ENCODE measurements at regions not wholly inside any gene's neighbourhood (a gene's known extent, or its start where the extent isn't known, plus 50 kb on each side); places are given as distances from the start of the nearest gene placed in this dataset.

DNA sequence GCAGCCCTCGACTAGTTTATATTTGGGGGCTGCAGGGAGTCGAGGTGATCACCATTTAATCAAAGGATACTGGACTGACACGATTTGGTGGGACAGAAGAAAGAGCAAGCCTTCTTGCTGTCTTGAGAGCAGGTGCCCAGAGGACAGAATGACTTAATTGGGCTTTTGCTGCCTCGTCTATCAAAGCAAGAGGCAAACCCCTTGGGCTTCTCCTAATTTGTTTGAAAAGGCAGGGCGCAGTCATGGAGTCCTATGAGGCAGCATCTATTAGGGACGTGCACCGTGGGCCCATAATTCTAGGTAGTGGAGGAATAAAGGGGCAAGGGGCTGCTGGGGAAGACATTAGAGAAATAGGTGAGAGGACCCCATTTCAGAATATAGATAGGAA is 1411.3 kb downstream of the TBC1D22A start:
- no peak for DNase-seq

DNA sequence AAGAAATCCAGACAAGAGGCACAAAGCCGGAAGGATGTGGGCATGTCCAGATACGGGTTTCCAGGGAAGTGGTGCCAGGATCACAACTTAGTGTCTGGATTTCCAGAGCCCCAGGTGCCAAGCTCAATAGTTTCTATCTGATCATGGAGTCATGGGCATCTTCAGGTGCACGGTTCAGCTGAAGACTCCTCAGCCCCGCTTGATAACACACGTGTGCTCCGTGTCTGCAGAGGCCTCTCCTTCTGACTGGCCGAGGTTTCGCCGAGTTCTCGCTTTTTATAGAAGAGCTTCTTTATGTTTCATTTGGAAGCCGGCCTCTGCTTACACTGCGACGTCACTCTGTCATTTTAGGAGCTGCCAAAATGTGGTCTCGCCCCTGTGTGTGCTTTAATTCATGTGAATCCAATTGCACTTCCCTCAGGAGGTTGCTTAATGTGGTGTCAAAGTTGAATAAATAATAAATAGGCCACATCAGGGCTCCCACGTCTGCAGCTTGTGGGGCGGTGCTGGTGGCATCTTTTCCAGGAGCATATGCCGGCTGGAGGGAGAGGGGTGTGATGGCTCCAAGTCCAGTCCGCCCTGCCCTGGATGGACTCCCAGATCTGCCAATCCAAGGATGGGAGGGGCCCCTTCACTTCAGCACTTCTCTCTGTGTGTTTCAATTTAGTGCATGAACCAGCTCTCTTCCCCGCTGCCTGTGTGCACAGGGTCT is 1410.8 kb downstream of the TBC1D22A start:
- no peak for DNase-seq

DNA sequence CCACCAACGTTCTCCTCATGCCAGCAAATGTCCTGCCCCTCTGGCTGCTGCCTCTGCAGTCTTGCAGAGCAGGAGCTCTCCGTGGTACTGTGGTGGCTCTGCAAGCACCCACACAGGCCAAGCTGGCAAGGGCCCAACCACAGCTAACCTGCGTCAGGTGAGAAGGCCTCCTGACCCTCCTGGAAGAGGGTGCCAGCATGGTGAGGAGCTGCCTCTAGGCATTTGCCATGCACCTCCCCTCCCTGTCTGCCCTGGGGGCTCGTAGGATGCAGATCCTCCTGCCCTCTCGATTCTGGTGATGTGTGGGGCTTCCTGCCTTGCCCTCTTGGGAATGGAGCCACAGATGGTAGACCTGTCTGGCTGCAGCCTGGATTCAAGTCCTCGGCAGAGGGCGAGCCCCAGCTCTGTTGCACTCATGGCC is 1408.8 kb downstream of the TBC1D22A start:
- no peak for DNase-seq

DNA sequence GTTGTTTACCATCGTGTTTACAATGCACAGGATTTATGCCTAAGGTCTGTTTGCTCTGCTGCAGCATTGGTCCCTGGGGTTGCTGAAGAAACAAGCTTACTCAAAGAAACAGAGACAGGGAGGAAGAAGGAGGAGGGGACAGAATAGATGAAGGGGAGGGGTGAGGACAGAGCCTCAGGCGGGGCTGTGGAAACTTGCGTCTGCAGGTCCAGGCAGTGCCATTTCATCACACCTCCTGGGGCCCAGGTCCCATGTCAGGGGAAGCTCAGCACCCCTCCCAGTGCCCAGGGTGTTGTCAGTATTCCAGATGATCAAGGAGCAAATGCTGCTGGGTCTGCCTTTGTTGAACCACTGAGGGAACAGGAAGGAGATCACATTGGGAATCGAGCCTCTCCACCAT is 1406.8 kb downstream of the TBC1D22A start:
- DNase-seq = no peak

DNA sequence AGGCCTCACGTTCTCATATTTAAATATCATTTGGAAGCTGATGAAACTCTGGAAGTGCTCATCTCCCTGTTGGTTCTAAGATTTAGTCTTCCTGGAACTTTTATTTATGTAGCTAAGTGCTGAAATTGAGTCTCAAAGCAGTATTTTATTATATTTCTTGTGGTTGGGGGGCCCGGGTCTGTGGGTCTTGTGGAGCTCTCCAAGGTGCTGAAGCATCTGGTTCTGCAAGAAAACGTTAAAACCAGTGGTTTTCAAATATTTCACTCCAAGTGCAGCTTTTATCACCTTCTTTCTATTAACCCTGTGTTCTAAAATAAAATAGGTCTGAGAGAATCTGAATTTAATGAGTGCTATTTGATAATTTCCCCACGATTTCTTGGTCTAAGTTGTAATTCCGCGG is 1404.8 kb downstream of the TBC1D22A start:
- DNase-seq = no peak

DNA sequence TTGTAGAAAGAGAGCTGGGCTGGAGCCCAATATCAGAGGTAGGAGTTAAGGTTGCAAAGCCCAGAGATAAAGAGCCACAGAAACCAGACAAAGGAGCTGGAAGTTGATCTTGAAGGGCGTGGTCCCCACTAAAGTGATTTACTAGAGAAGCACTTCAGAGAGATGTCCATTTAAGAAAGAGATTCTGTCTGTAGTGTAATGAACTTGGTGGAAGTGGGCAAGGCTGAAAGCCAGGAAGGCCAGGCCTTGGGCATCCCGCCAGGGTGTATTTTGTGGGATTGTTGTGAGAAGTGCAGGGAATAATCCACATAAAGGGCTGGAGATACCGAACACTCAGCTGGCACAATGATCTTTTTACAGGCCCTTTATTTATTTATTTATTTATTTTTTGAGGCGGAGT is 1398.8 kb downstream of the TBC1D22A start:
- no peak for DNase-seq

DNA sequence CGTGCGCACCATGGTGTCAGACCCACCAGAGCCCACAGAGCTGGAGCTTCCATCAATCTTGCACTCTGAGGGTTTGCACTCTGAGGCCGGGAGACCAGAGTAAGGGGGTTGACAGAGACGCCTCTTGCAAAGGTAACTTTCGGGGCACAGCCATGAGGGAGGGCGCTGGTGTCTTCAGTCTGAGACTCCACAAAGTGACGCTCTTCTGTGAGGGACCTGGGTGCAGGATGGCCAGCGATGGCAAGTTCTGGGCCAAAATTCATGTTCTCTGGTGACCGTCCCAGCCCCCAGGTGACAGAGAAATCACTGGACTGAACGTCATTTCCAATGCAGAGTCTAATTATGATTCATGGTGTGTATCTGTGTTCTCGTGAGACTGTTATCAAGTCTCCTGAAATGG is 1395.2 kb downstream of the TBC1D22A start:
- no peak for DNase-seq

DNA sequence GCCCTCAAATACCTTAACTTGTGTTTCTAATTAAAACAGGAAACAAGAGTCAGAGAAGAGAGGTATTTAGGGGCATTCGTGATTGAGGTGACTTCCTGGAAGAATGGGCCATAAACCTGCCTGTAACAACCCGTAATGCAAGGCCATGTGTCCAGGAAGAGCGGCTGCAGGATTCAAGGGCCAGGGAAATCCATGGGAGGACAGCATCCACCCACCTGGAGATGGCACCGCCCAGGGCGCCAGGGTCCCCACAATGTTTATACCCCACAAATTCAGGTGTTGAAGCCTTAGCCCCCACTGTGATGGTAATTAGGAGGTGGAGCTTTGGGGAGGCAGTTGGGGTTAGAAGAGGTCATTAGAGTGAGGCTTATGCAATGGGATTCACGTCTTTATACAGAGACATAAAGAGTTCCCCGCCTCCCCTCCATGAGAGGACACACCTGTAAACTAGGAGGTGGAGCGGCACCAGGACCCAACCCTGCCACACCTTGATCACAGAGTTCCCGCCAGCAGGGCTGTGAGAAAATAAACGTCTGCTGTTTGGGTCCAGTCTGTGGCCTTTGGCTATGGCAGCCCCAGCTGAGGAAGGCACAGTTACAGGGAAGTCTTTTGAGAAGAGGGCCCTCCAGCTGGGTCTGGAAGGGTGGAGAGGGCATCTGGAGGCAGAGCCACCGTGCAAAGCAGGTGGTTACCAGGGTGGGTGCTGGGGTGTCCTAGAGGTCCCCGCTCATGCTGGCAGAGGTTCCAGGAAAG is 1394.3 kb downstream of the TBC1D22A start:
- DNase-seq = no peak

DNA sequence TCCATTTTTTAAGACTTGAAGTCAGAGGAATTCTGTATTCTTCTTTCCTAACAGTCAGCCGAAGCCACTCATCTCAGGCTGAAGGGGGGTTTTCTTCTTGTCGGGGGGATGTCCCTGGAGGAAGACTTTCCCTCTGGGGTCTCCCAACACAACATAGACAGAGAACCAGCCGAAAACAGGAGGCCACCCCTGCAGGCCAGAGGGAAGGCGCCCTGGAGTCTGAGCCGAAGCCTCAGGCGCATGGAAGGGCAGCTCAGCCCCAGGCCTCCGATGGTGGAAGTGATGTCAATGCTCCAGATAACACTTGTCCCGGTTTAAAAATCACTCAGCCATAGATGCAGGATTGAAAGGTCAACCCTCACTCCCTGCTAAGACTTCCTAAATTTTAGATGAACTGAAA is 1393.0 kb downstream of the TBC1D22A start:
- DNase-seq = no peak

DNA sequence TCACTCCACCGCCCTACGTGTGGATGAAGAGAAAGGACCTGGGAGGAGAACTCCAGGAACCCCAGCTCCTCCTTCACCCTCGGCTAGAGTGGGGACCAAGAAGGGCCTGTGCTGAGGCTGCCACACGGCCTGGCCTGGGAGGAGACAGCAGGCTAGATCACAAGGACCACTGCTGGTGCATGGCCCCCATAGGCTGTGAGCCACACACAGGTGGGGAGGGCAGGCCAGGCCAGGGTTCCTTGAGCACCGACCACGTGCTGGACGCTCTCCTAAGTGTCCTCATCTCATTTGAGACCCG is 1392.4 kb downstream of the TBC1D22A start:
- no peak for DNase-seq

DNA sequence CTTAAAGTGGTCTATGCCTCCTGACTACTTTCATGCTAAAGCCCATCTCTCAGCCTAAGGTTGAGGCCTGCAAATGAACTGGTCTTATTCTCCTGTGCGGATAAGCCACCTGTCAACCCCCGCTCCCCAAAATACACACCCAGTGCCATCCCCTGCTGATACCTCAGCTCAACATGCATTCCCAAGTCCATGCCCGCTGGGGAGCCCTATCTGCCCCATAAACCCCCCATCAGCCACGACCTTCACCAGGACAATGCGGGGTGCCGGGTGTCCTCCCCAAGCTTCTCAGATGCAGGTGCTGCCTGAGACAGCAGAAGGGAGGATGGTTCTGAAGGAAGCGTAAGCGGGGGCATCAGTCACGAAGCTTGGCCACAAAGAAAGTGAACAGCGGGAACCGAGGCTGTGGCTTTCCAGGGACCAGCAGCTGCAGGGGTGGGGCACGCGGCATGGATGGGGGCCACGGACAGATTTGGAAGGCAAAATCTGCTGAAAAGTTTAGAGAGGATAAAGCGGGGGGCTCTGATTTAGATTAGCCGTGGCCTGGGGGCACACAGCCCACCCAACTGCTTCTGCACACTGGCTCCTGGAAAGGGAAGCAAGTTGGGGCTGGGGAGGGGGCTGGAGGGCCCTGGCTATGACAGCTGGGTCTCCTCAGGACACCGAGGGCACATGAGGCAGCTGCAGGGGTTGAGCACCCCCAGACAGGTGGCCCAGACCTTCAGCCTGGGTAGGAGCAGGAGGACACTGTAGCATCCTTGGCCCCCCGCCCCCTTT is 1391.9 kb downstream of the TBC1D22A start:
- no peak for DNase-seq

DNA sequence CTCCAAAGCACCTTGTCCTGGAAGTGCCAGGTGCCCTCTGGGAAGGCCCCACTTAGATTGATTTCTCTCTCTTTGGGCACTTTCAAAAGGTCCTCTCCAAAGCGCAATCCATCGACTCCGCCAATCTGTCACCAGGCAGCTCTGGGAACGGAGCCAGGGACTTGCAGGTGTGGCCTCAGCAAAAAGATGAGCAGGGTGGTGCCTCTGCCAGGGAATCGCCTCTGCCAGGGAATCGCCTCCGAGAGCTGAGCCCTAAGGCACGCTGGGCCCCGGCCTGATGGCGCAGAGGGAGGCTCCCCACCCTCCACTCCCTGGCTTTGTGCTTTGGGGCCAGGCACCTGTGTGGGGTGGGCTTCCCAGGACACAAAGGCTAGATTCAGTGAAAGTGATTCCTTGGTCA is 1391.3 kb downstream of the TBC1D22A start:
- DNase-seq = no peak

DNA sequence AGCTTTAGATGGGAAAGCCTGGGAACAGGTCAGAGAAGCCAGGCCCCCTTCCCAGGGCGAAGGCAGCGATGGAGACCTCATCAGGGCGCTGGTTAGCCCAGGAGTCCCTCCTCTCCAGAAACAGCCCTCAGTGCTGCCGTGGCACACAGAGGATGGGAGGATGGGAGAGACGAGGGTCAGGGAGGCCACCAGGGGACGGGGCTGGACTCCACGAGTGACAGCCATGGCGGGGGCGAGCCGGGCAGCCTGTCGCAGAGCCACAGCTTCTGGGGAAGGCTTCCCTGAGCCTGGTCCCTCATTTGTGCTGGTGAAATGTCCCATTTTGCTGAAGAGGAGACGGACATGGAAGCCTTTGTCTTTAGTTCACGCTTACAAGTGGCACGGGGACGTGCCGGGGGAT is 1390.5 kb downstream of the TBC1D22A start:
- no peak for DNase-seq

DNA sequence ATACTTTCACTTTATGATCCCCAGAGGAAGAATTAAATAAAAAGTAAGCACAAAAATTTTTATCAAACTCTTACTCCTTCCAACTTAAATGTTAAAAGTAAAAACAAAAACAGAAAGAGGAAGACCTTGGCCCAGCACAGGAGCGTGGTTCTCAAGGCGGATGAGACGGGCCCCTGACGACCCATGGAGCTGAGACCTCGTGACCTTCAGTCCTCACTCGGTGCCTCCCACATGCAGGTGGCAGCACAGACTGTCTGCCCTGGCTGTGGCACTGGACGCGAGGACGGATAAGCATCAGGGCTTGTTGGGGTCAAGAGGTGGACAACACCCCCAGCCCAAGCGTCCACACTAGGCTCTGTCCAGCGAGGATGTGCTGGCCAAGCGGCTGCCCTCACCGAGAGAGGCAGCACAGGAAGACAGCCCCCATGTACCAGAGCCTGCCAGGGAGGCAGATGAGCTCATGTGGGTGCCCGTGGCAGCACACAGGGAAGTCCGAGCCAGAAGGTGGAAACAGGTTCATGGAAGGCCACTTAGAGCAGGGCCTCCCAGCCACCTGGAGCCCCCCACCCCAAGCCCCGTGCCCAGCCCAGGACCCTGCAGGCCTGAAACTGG is 1389.8 kb downstream of the TBC1D22A start:
- DNase-seq = peak in 1 of 2 donors; percentile 16

DNA sequence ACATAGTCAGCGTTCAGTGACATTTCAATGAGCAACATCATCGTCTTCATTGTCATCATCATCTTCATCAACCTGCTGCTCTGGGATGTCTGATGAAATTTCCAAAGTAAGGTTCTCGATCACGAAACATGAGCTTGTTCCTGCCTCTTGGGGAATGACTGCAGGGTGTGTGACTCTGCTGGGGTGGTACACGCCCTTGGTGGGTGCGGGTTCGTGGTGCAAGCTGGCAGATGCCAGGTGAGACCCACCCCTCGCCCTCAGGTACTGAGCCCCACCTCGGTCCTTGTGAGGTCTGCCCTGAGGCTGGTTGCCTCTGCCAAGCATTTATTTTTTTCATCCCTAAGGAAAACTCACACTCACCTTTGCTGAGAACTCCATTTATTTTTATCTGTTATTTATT is 1389.2 kb downstream of the TBC1D22A start:
- no peak for DNase-seq

DNA sequence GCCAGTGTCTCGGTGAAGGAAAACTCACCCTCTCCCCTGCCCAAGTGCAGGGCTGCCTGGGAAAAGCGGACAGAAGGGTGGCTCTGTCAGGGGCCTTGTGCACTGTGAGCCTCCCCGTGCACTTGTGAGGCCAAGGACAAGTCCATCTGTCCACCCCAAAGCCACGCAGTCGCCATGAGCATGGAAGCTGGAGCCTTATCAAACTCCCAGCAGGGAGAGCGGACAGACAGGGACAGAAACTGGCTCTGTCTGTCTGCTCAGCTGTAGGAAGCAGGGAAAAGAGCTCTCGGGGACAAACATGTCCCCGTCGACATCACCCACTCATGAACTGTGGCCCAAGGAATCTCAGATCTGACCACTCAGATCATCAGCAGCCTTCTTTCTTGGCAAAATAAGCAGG is 1385.4 kb downstream of the TBC1D22A start:
- DNase-seq = no peak

DNA sequence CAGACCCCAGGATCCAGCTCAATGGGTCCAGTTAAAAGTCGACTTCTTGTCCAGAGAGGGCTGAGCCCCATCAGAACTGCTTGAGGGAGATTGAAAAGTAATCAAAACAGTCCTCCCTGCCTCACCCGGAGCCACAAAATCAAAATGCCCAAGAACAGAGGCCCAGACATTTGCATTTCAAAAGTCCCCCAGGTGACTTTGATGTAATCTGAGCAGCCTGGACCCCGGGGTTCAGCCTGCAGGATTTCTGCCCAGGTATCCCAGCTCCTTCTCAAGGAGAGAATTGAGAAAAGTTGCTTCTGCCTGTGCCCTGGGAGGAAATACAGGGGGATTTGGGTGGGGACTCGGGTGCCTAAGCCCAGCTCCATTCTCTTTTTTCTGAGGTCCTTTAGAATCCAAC is 1385.0 kb downstream of the TBC1D22A start:
- DNase-seq = no peak

DNA sequence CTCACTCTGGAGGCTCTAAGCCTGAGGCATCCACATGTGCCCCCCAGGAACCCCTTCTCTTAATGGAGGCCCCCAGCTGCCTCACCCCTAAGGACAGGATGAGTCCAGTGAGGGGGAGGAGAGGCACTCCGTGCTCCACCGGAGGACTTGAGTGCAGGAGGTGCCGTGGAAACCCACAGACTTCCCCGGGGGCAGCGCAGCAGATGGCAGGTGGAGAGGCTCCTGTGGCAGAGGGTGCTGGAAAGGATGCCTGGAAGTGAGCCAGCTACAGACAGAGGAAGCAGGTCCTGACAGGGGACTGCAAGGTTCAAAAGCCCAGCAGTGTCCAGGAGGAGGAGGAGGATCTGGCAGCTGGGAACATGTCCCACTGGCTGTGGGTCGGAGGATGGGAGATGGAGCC is 1384.0 kb downstream of the TBC1D22A start:
- no peak for DNase-seq

DNA sequence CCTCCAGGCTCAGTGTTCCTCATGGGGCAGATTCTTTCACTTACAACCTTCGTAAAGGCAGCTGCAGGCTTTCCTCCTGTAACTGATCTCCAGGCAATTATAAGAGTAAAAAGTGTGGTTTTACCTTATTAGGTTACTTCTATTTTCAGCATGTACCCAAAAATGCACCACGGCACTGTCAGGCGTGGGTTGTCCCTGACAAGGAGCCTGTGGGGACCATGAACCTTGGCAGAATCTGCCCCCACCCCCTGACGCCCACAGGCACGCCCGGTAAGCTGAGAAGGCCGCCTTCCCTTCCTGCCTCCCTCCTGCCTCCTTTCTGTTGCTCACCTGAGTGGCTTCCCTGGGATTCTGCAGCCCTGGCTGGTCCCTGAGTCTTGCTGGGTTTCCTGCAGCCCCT is 1383.3 kb downstream of the TBC1D22A start:
- DNase-seq = no peak

DNA sequence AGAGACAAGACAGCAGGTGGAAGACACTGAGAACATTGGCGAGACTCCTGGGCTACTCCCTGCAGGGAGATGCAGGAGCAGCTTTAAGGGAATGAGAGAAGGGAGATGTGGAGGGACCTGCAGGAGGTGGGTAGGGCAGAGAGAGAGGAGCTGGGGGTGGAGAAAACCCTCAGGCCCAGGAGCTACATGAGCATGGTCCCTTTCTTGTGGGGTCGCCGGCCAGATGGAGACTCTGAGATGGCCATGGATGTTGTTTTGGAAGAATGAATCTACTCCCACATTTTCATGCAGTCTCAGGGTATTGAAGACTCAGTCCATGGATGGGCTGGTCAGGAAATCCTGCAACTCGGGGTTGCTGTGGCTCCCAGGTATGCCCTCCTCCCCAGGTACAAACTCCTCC is 1381.9 kb downstream of the TBC1D22A start:
- no peak for DNase-seq

DNA sequence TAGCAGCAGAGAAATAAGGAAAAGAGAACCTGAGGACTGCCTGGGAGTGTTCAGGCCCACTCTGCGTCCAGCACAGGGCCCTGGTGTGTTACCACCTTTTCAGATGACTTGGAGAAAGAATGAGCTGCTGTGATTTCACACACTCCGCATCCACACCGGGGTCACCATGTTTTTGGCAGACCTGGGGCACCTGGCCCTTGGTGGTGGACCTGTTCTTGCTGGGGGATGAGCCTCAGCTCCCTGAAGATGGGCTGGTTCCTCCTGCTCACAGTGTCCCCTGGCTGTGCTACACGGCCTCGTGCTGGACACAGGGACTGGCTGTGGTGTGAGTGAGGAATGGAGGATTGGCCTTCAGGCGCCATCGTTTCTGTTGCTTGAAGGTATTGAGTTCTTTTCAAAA is 1381.4 kb downstream of the TBC1D22A start:
- DNase-seq = no peak

DNA sequence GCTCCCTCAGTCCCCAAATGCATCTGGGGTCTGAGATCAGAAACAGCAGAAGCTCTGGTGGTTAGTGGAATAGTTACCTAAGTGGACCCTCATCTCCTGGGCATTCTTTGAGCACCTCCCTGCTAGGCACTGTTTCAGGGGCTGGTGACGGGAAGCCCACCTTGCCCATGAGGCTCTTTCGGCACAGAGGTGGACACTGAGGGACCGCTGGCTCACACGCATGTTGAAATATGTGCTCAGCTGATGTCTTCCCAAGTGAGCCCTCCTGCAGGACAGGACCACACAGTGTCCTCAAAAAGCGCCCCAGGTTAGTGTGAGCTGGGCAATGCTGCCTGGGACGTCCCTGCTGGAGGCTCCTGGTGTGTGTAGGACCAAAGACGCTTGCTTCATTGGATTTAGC is 1379.9 kb downstream of the TBC1D22A start:
- DNase-seq = no peak

DNA sequence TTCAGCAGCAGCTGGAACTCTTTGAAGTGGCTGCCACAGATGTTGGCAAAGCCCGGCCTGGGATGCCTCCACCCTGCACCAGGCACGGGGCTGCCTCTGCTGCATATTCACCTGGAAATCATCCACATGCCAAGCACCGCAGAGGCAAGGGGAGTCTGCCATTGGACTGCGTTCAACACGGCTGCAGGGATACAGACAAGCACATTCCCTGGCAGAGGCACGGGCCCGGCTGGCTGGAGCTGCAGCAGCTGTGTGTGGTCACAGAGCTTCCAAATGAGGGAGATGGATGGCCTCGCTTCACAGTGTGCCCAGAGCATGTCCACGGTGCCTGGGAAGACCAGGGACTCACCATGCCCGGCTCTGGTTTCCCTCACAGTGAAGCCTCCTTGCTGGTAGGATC is 1378.9 kb downstream of the TBC1D22A start:
- DNase-seq = no peak

Data from bone marrow (tissue), 2 donors.